Cardiac muscle cell (in vitro differentiated cells and primary cell): ENCODE measurements at regions not wholly inside any gene's neighbourhood (a gene's known extent, or its start where the extent isn't known, plus 50 kb on each side); places are given as distances from the start of the nearest gene placed in this dataset.

Experiments used
- DNase-seq, 2 donors: peaks; one replicate each; pipeline versions ENCODE4 v3.0.0 to v3.0.0-alpha.2; 2010 to 2017; ENCODE audit warnings: low read depth in 1 of 2, low spot score in 1 of 2
- H3K27ac ChIP-seq: fragments of 200-600 bp; sonication (generic); 2 replicates; pipeline ENCODE4 v1.5.1; 2016
- H3K27me3 ChIP-seq: fragments of 200-600 bp; sonication (generic); 2 replicates; pipeline ENCODE4 v1.6.0; 2016; ENCODE audit warnings: control low read depth
- H3K36me3 ChIP-seq: fragments of 200-600 bp; sonication (generic); 2 replicates; pipeline ENCODE4 v1.5.1; 2016; ENCODE audit warnings: control low read depth
- H3K4me1 ChIP-seq: fragments of 200-600 bp; sonication (generic); 2 replicates; pipeline ENCODE4 v1.8.1; 2017; ENCODE audit warnings: low read depth, mild to moderate bottlenecking, mixed run types
- H3K4me3 ChIP-seq: fragments of 200-600 bp; sonication (generic); 2 replicates; pipeline ENCODE4 v1.5.1; 2016; ENCODE audit warnings: mild to moderate bottlenecking
- H3K9me3 ChIP-seq: fragments of 200-600 bp; sonication (generic); 2 replicates; pipeline ENCODE4 v1.5.1; 2017; ENCODE audit warnings: low read depth, mild to moderate bottlenecking, control low read depth
- CTCF ChIP-seq: IDR thresholded peaks from 2 replicates; pipeline ENCODE4 v1.5.1; 2012; ENCODE audit warnings: low read depth, mild to moderate bottlenecking, low read length

- H3K36me3 ChIP-seq, result no peaks in the 10 kb centered on the region
- H3K4me1 ChIP-seq, result no peaks in the 10 kb centered on the region
- no peaks in the 10 kb centered on the region for H3K27me3 ChIP-seq
- TF ChIP-seq CTCF, result no peak
- no peaks in the 10 kb centered on the region for H3K9me3 ChIP-seq
- H3K27ac ChIP-seq, result no peak overlapping the region
- no peak for DNase-seq
- H3K4me3 ChIP-seq, result no peak overlapping the region
Measured at GRCh38 chr5:73390972-73391371, 57.6 kb downstream of the FOXD1 start.

GRCh38 chr5:73388740-73389139 lies 59.8 kb downstream of the FOXD1 start:
- no peak for TF ChIP-seq CTCF
- Histone ChIP-seq H3K9me3 (no peaks in the 10 kb centered on the region), H3K27me3 (no peaks in the 10 kb centered on the region), H3K27ac (no peak overlapping the region), H3K4me3 (no peak overlapping the region), H3K4me1 (no peaks in the 10 kb centered on the region), H3K36me3 (no peaks in the 10 kb centered on the region)
- DNase-seq, result no peak

GRCh38 chr5:73388306-73388684 lies 60.3 kb downstream of the FOXD1 start:
- Histone ChIP-seq H3K4me3 (no peak overlapping the region), H3K9me3 (no peaks in the 10 kb centered on the region), H3K4me1 (no peaks in the 10 kb centered on the region), H3K36me3 (no peaks in the 10 kb centered on the region), H3K27ac (no peak overlapping the region), H3K27me3 (no peaks in the 10 kb centered on the region)
- DNase-seq, result no peak
- no peak for TF ChIP-seq CTCF

- no peak overlapping the region for H3K4me3 ChIP-seq
- no peaks in the 10 kb centered on the region for H3K4me1 ChIP-seq
- no peaks in the 10 kb centered on the region for H3K36me3 ChIP-seq
- no peaks in the 10 kb centered on the region for H3K9me3 ChIP-seq
- H3K27me3 ChIP-seq, result no peaks in the 10 kb centered on the region
- no peak for TF ChIP-seq CTCF
- H3K27ac ChIP-seq, result no peak overlapping the region
- DNase-seq, result peak in 1 of 2 donors; percentile 25
Measured at GRCh38 chr5:73387601-73388305, 60.8 kb downstream of the FOXD1 start.

GRCh38 chr5:73387149-73387591 lies 61.4 kb downstream of the FOXD1 start:
- Histone ChIP-seq H3K4me1 (no peaks in the 10 kb centered on the region), H3K36me3 (no peaks in the 10 kb centered on the region), H3K9me3 (no peaks in the 10 kb centered on the region), H3K27me3 (no peaks in the 10 kb centered on the region), H3K27ac (no peak overlapping the region), H3K4me3 (no peak overlapping the region)
- TF ChIP-seq CTCF, result no peak
- DNase-seq, result no peak
